MM.1S (cell line): ENCODE measurements at regions not wholly inside any gene's neighbourhood (a gene's known extent, or its start where the extent isn't known, plus 50 kb on each side); places are given as distances from the start of the nearest gene placed in this dataset.

Experiments used
- DNase-seq: peaks from one replicate; pipeline ENCODE4 v3.0.0-alpha.2; 2015
- H2AFZ ChIP-seq: fragments of 300-600 bp; sonication (generic); 2 replicates; pipeline ENCODE4 v1.6.0; 2016; ENCODE audit warnings: antibody characterized with exemption, low read length
- H3F3A ChIP-seq: fragments of 300-600 bp; sonication (generic); 2 replicates; pipeline ENCODE4 v1.6.1; 2016; ENCODE audit warnings: mild to moderate bottlenecking, antibody characterized with exemption, low read length, moderate library complexity, mixed read lengths; ENCODE audit not compliant: insufficient read depth
- H3K27ac ChIP-seq: fragments of 300-600 bp; sonication (generic); 2 replicates; pipeline ENCODE4 v1.5.1; 2016; ENCODE audit warnings: mild to moderate bottlenecking, low read length
- H3K27me3 ChIP-seq: fragments of 300-600 bp; sonication (generic); replicated peaks from 2 replicates; pipeline ENCODE4 v1.6.0; 2016; ENCODE audit warnings: low read length; ENCODE audit not compliant: insufficient read depth
- H3K36me3 ChIP-seq: fragments of 300-600 bp; sonication (generic); replicated peaks from 2 replicates; pipeline ENCODE4 v1.6.1; 2016; ENCODE audit warnings: mild to moderate bottlenecking, low read length, mixed read lengths; ENCODE audit not compliant: insufficient read depth
- H3K4me1 ChIP-seq: fragments of 300-600 bp; sonication (generic); 2 replicates; pipeline ENCODE4 v1.6.1; 2016; ENCODE audit warnings: low read length, mixed read lengths
- H3K4me2 ChIP-seq: fragments of 300-600 bp; sonication (generic); 2 replicates; pipeline ENCODE4 v1.6.0; 2016; ENCODE audit warnings: low read depth, low read length
- H3K4me3 ChIP-seq: fragments of 300-600 bp; sonication (generic); 2 replicates; pipeline ENCODE4 v1.5.1; 2016; ENCODE audit warnings: low read length, mixed read lengths
- H3K79me2 ChIP-seq: fragments of 300-600 bp; sonication (generic); 2 replicates; pipeline ENCODE4 v1.6.1; 2016; ENCODE audit warnings: mixed run types, low read length, mixed read lengths
- H3K9ac ChIP-seq: fragments of 300-600 bp; sonication (generic); 2 replicates; pipeline ENCODE4 v1.6.1; 2016; ENCODE audit warnings: low read length, mixed read lengths
- H3K9me2 ChIP-seq: fragments of 300-600 bp; sonication (generic); replicated peaks from 2 replicates; pipeline ENCODE4 v1.6.1; 2016; ENCODE audit warnings: mild to moderate bottlenecking, low read length, mixed read lengths; ENCODE audit not compliant: insufficient read depth
- H3K9me3 ChIP-seq: fragments of 300-600 bp; sonication (generic); replicated peaks from 2 replicates; pipeline ENCODE4 v1.6.1; 2016; ENCODE audit warnings: mild to moderate bottlenecking, low read length, mixed read lengths; ENCODE audit not compliant: insufficient read depth
- H4K20me1 ChIP-seq: fragments of 300-600 bp; sonication (generic); 2 replicates; pipeline ENCODE4 v1.6.1; 2016; ENCODE audit warnings: mild to moderate bottlenecking, low read length, moderate library complexity, mixed read lengths; ENCODE audit not compliant: insufficient read depth
- EZH2 ChIP-seq: fragments of 300-600 bp; sonication (generic); optimal IDR thresholded peaks from 2 replicates; pipeline ENCODE3; 2017; ENCODE audit warnings: low read depth, mild to moderate bottlenecking, antibody characterized with exemption, low read length, mixed read lengths
- EZH2phosphoT487 ChIP-seq: fragments of 300-600 bp; sonication (generic); IDR thresholded peaks from 2 replicates; pipeline ENCODE4 v1.6.1; 2018; ENCODE audit warnings: antibody characterized with exemption, low read length
- TF ChIP-seq, protein P1 (sequence below): fragments of 300-600 bp; sonication (generic); IDR thresholded peaks from 2 replicates; pipeline ENCODE4 v1.5.1; 2016; ENCODE audit warnings: antibody characterized with exemption, low read length, mixed read lengths

DNA sequence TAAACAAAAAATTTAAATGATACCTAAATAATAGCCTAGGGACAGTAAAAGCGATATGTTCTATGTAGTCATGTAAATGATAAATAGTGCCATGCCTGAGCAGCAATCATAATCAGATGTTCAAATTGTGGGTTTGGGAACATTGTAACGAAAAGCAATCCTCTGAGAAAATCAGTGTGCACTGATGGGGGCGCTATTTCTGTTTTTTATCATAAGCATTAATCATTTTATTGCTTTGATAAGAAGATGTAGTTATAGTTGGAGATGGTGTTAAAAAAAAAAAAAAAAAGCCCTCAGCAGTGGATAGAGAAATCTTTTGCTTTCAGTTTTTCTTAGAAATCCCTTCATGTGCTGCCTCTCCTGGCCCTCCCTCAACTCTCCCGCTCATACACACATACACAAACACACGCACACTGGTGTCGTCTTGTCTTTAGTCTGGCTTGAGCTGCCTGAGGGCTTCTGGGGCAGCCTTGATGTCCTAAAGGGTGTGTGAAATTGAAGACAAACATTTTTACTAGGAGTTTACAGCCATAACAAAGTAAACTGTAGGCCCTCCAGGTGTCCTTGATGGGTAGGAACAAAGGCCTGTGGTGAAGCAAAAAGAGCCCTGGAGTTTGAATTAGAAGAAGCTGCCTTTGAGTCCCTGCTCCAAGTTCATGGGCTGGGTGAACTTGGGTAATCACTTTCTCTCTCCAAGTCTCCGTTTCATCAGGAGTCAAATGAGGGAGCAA is 428.1 kb downstream of the SOX2 start:
- H3K4me1 ChIP-seq = no peaks in the 10 kb centered on the region
- no peaks in the 10 kb centered on the region for H3K27me3 ChIP-seq
- DNase-seq = no peak
- no peak overlapping the region for H2AFZ ChIP-seq
- H3K36me3 ChIP-seq = no peaks in the 10 kb centered on the region
- no peak overlapping the region for H3K4me3 ChIP-seq
- H3K4me2 ChIP-seq = no peak overlapping the region
- H3K9me3 ChIP-seq = no peaks in the 10 kb centered on the region
- no peak overlapping the region for H3K9ac ChIP-seq
- H3K27ac ChIP-seq = no peak overlapping the region
- no peaks in the 10 kb centered on the region for H3K9me2 ChIP-seq
- no peaks in the 10 kb centered on the region for H3F3A ChIP-seq
- TF ChIP-seq EZH2phosphoT487 = no peak
- TF ChIP-seq, protein P1, sequence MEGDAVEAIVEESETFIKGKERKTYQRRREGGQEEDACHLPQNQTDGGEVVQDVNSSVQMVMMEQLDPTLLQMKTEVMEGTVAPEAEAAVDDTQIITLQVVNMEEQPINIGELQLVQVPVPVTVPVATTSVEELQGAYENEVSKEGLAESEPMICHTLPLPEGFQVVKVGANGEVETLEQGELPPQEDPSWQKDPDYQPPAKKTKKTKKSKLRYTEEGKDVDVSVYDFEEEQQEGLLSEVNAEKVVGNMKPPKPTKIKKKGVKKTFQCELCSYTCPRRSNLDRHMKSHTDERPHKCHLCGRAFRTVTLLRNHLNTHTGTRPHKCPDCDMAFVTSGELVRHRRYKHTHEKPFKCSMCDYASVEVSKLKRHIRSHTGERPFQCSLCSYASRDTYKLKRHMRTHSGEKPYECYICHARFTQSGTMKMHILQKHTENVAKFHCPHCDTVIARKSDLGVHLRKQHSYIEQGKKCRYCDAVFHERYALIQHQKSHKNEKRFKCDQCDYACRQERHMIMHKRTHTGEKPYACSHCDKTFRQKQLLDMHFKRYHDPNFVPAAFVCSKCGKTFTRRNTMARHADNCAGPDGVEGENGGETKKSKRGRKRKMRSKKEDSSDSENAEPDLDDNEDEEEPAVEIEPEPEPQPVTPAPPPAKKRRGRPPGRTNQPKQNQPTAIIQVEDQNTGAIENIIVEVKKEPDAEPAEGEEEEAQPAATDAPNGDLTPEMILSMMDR = 0 out of 2 replicates have a peak, but pooled peaks have one; percentile 6
- no peaks in the 10 kb centered on the region for H3K79me2 ChIP-seq
- H4K20me1 ChIP-seq = no peaks in the 10 kb centered on the region

DNA sequence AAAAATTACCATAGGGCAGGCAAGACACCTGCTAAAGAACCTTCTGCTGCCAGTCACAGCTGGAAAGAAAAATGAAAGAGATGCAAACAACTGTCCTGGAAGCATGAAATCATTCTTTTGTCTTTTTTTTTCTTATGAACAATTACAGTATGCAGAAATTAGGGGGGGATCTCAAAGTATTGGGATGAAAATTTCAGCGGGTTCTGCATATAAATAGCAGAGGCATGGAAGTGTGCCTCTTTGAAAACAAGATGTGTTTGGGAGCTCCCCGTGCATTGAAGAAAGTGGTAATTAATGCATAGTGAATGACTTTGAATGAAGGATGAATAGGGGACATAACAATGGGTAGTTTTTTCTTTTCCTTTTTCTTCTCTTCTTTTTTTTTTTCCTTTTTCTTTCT is 431.2 kb downstream of the SOX2 start:
- Histone ChIP-seq H3K27ac (no peak overlapping the region), H3K27me3 (no peaks in the 10 kb centered on the region), H3K79me2 (no peaks in the 10 kb centered on the region), H3F3A (no peaks in the 10 kb centered on the region), H3K4me3 (no peak overlapping the region), H4K20me1 (no peaks in the 10 kb centered on the region), H3K9me3 (no peaks in the 10 kb centered on the region), H3K4me1 (no peaks in the 10 kb centered on the region), H3K9me2 (no peaks in the 10 kb centered on the region), H3K36me3 (no peaks in the 10 kb centered on the region), H3K9ac (no peak overlapping the region), H2AFZ (no peak overlapping the region), H3K4me2 (no peak overlapping the region)
- no peak for DNase-seq
- TF ChIP-seq EZH2 (no peak), EZH2phosphoT487 (no peak)
- TF ChIP-seq, protein P1 = no peak

DNA sequence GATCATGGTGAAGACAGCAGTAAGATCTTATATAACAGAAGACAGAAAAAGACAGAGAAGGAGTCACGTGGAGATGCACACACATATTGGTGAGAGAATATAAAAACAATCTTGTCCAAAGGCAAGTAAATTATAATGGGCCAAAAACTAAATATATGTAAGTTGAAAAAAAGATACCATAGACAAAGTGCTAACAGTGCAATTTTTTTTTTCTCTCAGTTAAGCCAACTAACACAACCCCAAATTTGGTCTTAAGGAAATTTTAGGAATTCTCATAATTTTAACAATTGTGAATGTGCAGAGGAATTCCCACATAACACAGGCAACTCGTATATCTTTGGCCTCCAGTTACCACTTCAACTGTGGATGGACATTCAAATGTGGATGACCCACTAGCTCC is 432.2 kb downstream of the SOX2 start:
- DNase-seq = no peak
- Histone ChIP-seq H3K4me3 (no peak overlapping the region), H3F3A (no peaks in the 10 kb centered on the region), H3K9ac (no peak overlapping the region), H3K9me2 (no peaks in the 10 kb centered on the region), H3K27me3 (no peaks in the 10 kb centered on the region), H3K9me3 (no peaks in the 10 kb centered on the region), H4K20me1 (no peaks in the 10 kb centered on the region), H3K4me1 (no peaks in the 10 kb centered on the region), H3K36me3 (no peaks in the 10 kb centered on the region), H3K79me2 (no peaks in the 10 kb centered on the region), H3K27ac (no peak overlapping the region), H2AFZ (no peak overlapping the region), H3K4me2 (no peak overlapping the region)
- TF ChIP-seq, protein P1 = no peak
- TF ChIP-seq EZH2phosphoT487 (no peak), EZH2 (no peak)
